ENCODE measurements at regions not wholly inside any gene's neighbourhood (a gene's known extent, or its start where the extent isn't known, plus 50 kb on each side); places are given as distances from the start of the nearest gene placed in this dataset.

DNA sequence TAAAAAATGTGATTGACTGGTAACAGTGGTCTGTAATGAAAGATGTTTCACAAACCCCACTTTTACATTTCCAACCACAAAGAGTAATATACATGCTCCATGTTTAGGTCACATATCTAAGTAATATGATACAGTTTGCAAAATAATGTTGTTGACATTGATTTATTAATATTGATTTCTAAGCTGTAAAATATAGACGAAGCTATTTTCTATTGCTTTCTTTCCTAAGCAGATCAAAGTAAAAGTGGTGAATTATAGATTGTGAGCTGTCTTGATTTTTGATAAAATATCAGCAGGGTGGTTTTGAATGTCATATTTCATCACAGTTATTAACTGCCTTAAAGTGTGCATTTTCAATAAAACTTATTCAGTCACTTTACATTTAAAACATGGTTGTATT, 2292.8 kb downstream of the PCDH9 start:
- POLR2A ChIA-PET: no interaction called here
- TF ChIP-seq BHLHE40 (IDR thresholded peaks at IDR 0.05; ENCODE audit: borderline replicate concordance): no peak
- TF ChIP-seq HDGF (IDR thresholded peaks at IDR 0.05; ENCODE audit: borderline replicate concordance): no peak
- TF ChIP-seq CTBP1 (IDR thresholded peaks at IDR 0.05; ENCODE audit: borderline replicate concordance): no peak
- no peak for TF ChIP-seq SP1 (IDR thresholded peaks at IDR 0.05)
- TF ChIP-seq FOXM1 (IDR thresholded peaks at IDR 0.05; ENCODE audit: borderline replicate concordance): no peak
- TF ChIP-seq ARNT (IDR thresholded peaks at IDR 0.05): no peak
- no peak for TF ChIP-seq L3MBTL2 (conservative IDR thresholded peaks at IDR 0.05)
- TF ChIP-seq, protein P1, sequence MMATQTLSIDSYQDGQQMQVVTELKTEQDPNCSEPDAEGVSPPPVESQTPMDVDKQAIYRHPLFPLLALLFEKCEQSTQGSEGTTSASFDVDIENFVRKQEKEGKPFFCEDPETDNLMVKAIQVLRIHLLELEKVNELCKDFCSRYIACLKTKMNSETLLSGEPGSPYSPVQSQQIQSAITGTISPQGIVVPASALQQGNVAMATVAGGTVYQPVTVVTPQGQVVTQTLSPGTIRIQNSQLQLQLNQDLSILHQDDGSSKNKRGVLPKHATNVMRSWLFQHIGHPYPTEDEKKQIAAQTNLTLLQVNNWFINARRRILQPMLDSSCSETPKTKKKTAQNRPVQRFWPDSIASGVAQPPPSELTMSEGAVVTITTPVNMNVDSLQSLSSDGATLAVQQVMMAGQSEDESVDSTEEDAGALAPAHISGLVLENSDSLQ (IDR thresholded peaks at IDR 0.05): peak; percentile 91
- no peak for TF ChIP-seq FOXK2 (IDR thresholded peaks at IDR 0.05)
- TF ChIP-seq ELF4 (IDR thresholded peaks at IDR 0.05): no peak
- no peak for TF ChIP-seq ZNF384 (IDR thresholded peaks at IDR 0.05)
- no peak for TF ChIP-seq SUZ12 (IDR thresholded peaks at IDR 0.05)
- TF ChIP-seq LEF1 (IDR thresholded peaks at IDR 0.05; ENCODE audit: borderline replicate concordance): 0 out of 2 replicates have a peak, but pooled peaks have one; percentile 76
- no peak for TF ChIP-seq NFRKB (IDR thresholded peaks at IDR 0.05)
- TF ChIP-seq TARDBP (IDR thresholded peaks at IDR 0.05): no peak

DNA sequence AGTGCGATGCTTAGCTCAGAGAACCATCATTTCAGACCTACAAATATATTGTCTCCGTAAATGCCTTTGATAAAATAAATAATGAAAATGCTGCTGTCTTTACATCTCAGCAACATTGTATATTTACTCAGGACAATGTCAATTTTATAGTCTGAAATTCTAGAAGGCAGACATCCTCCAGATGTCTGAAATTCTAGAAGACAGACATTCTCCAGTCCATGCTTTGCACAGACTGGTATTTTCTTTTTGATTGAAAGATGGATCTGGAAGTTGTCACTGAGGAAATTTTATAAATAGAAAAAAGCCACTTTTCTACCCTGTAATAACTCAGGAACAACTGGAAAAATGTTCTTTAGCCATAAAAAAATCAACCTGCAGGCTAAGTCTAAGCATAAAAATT, 2293.3 kb downstream of the PCDH9 start:
- CTCF ChIA-PET: no interaction called here

More for the DNA sequence above, 2292.8 kb downstream of the PCDH9 start:
- no peak for DNase-seq (ENCODE audit: extremely low spot score)
- CTCF ChIA-PET: no interaction called here

DNA sequence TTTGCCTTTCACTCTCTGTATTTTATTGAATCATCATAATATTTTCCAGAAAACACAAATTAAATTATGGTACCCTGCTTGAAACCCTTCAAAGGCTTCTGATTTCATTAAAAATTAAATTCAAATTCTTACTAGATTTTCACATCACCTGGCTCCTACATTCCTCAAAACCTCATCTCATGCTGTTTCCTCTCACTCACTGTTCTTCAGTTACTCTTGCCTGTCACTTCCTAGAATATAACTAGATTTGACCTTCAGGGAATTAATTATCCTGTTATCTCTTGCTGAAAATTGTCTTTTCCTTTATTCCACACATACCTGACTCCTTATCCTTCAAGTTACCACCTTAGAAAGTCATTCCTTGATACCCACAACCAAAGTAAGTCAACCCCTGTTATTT, 2294.7 kb downstream of the PCDH9 start:
- ChIA-PET CTCF (no interaction called here), POLR2A (no interaction called here)
- DNase-seq (ENCODE audit: extremely low spot score): no peak
- TF ChIP-seq FOXK2 (IDR thresholded peaks at IDR 0.05): no peak
- TF ChIP-seq HDGF (IDR thresholded peaks at IDR 0.05; ENCODE audit: borderline replicate concordance): no peak
- no peak for TF ChIP-seq FOXM1 (IDR thresholded peaks at IDR 0.05; ENCODE audit: borderline replicate concordance)
- no peak for TF ChIP-seq ZNF384 (IDR thresholded peaks at IDR 0.05)
- no peak for TF ChIP-seq L3MBTL2 (conservative IDR thresholded peaks at IDR 0.05)
- TF ChIP-seq FOXA1 (IDR thresholded peaks at IDR 0.05): no peak
- TF ChIP-seq, protein P1 (IDR thresholded peaks at IDR 0.05): no peak
- TF ChIP-seq BHLHE40 (IDR thresholded peaks at IDR 0.05; ENCODE audit: borderline replicate concordance): no peak

More for the DNA sequence above, 2293.3 kb downstream of the PCDH9 start:
- 0 out of 2 replicates have a peak, but pooled peaks have one; percentile 17 for TF ChIP-seq FOXM1 (IDR thresholded peaks at IDR 0.05; ENCODE audit: borderline replicate concordance)
- no peak for TF ChIP-seq LEF1 (IDR thresholded peaks at IDR 0.05; ENCODE audit: borderline replicate concordance)
- DNase-seq (ENCODE audit: extremely low spot score): no peak
- POLR2A ChIA-PET: no interaction called here

DNA sequence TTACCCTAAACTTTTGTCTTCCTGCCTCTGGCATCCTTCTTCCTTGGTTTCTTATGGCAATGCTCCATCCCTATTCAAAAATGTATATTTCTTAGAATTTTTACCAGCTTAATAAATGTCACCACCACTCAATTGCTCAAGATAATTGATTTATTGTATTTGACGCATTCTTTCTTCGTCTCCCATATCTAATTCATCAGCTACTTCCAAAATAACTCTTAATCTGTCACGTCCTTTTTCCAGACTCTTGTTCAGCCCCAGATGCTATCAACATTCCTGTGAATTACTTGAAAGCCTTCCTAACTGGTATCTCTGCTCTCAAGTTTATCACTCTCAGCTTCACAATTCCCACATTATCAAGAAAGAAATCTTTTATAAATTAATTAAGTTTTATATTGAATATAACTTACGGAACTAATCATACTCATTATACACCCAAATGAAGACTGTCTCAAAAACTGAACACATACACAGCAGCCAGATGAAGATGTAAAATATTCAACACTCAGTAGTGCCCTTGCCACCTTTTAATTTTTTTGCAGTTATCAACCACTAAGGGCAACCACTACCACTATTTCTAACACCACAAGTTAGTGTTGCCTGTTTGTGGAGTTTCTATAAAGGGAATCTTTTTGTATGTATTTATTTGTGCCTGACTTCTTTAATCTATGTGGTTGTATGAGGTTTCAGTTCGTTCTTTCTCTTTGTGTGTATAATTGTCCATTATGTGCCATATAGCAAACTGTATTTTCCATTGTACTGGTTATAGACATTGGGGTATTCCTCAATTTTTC, 2295.4 kb downstream of the PCDH9 start:
- ChIA-PET CTCF (no interaction called here), POLR2A (no interaction called here)
- no peak for DNase-seq (ENCODE audit: extremely low spot score)
- TF ChIP-seq, protein P1 (IDR thresholded peaks at IDR 0.05): peak; percentile 68
- TF ChIP-seq ZNF384 (IDR thresholded peaks at IDR 0.05): no peak

DNA sequence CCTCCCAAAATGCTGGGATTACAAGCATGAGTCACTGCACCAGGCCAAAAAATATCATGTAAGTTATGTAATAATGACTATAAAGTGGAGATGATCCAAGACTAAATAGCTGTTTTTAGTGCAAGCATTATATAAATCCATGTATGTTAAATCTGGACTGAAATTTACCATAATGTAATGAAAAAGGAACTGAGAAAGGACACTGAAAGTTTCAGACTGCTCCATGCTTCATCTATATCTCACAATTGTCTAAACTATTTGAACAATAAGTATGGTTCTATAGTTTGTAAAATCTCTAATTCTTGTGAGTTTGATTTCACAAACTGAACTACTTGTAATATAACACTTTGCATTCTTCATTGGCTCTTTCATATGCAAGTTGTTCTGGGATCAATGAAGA, 2299.5 kb downstream of the PCDH9 start:
- no peak for DNase-seq (ENCODE audit: extremely low spot score)
- ChIA-PET CTCF (no interaction called here), POLR2A (no interaction called here)
- no peak for TF ChIP-seq LEF1 (IDR thresholded peaks at IDR 0.05; ENCODE audit: borderline replicate concordance)
- no peak for TF ChIP-seq SP1 (IDR thresholded peaks at IDR 0.05)
- no peak for TF ChIP-seq CTBP1 (IDR thresholded peaks at IDR 0.05; ENCODE audit: borderline replicate concordance)
- TF ChIP-seq L3MBTL2 (conservative IDR thresholded peaks at IDR 0.05): no peak
- no peak for TF ChIP-seq HDGF (IDR thresholded peaks at IDR 0.05; ENCODE audit: borderline replicate concordance)
- no peak for TF ChIP-seq BHLHE40 (IDR thresholded peaks at IDR 0.05; ENCODE audit: borderline replicate concordance)

DNA sequence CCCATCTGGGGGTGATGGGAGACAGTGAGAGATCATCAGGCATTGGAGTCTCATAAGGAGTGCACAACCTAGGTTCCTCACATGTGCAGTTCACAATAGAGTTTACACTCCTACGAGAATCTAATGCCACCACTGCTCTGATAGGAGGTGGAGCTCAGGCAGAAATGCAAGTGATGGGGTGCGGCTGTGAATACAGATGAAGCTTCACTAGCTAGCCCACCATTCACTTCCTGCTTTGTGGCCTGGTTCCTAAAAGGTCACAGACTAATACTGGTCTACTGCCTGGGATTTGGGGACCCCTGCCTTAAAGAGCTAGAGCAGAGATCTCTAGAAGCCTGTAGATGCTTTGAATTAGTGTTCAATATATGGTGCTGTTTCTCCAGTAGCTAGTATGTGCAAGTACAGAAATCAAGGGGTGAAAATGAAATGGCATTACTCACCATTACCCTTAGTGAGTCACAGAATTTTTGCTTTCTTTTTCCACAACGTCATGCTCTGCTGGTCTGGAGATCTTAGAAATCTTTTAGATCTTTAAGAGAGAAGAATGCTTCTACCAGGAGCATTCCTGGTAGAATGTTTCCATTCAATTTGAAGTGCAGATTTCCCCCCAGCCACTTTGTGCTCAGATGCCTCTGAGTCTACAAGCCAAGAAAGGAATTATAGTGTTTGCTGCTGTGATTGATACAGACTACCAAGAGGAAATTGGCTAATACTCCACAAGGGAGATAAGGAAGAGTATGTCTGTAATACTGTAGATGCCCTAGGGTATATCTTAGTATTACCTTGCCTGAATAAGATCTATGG, 2301.2 kb downstream of the PCDH9 start:
- CTCF ChIA-PET: no interaction called here
- POLR2A ChIA-PET: no interaction called here
- TF ChIP-seq ZNF384 (IDR thresholded peaks at IDR 0.05) (no peak), L3MBTL2 (conservative IDR thresholded peaks at IDR 0.05) (no peak), FOXK2 (IDR thresholded peaks at IDR 0.05) (no peak), SUZ12 (IDR thresholded peaks at IDR 0.05) (no peak), TARDBP (IDR thresholded peaks at IDR 0.05) (no peak), CTBP1 (IDR thresholded peaks at IDR 0.05; ENCODE audit: borderline replicate concordance) (no peak)
- TF ChIP-seq, protein P1 (IDR thresholded peaks at IDR 0.05): no peak
- no peak for DNase-seq (ENCODE audit: extremely low spot score)

Measured in HEK293T (cell line).